ENCODE measurements at regions not wholly inside any gene's neighbourhood (a gene's known extent, or its start where the extent isn't known, plus 50 kb on each side); places are given as distances from the start of the nearest gene placed in this dataset.

- TF ChIP-seq ZBTB21 (tag by site-specific recombination; IDR thresholded peaks at IDR 0.05) = no peak
- no peak for TF ChIP-seq ZNF654 (tag by site-specific recombination; IDR thresholded peaks at IDR 0.05; ENCODE audit: low read depth)
- TF ChIP-seq ZNF701 (tag by site-specific recombination; IDR thresholded peaks at IDR 0.05) = no peak
- TF ChIP-seq ZNF354C (tag by site-specific recombination; IDR thresholded peaks at IDR 0.05; ENCODE audit: borderline replicate concordance, low read depth) = no peak
- TF ChIP-seq ZNF311 (tag by site-specific recombination; IDR thresholded peaks at IDR 0.05; ENCODE audit: borderline replicate concordance) = no peak
These were observed 674.8 kb upstream of the ZEB2 start for GRCh38 chr2:145194673-145195072.

All from HEK293 (cell line).